ENCODE measurements at regions not wholly inside any gene's neighbourhood (a gene's known extent, or its start where the extent isn't known, plus 50 kb on each side); places are given as distances from the start of the nearest gene placed in this dataset.

GRCh38 chrX:68988865-68989264, 160.0 kb downstream of the EFNB1 start:
- no peak for DNase-seq (ENCODE audit: low read depth)
- H3K4me3 ChIP-seq (ENCODE audit: low read length), result no peak overlapping the region
- TF ChIP-seq CTCF (conservative IDR thresholded peaks at IDR 0.05; ENCODE audit: low read depth, low read length), result no peak

- no peak for DNase-seq (ENCODE audit: low read depth)
Measured at GRCh38 chrX:68985135-68985755, 156.4 kb downstream of the EFNB1 start.

GRCh38 chrX:68983004-68983857, 154.4 kb downstream of the EFNB1 start:
- TF ChIP-seq CTCF (conservative IDR thresholded peaks at IDR 0.05; ENCODE audit: low read depth, low read length), result no peak
- H3K4me3 ChIP-seq (ENCODE audit: low read length), result no peak overlapping the region

More at GRCh38 chrX:68985135-68985755, 156.4 kb downstream of the EFNB1 start:
- TF ChIP-seq CTCF (conservative IDR thresholded peaks at IDR 0.05; ENCODE audit: low read depth, low read length), result no peak
- H3K4me3 ChIP-seq (ENCODE audit: low read length), result no peak overlapping the region

GRCh38 chrX:68982476-68982875, 153.7 kb downstream of the EFNB1 start:
- DNase-seq (ENCODE audit: low read depth), result no peak
- TF ChIP-seq CTCF (conservative IDR thresholded peaks at IDR 0.05; ENCODE audit: low read depth, low read length), result no peak
- H3K4me3 ChIP-seq (ENCODE audit: low read length), result no peak overlapping the region

More at GRCh38 chrX:68983004-68983857, 154.4 kb downstream of the EFNB1 start:
- no peak for DNase-seq (ENCODE audit: low read depth)

- H3K4me3 ChIP-seq (ENCODE audit: low read length), result no peak overlapping the region
- no peak for TF ChIP-seq CTCF (conservative IDR thresholded peaks at IDR 0.05; ENCODE audit: low read depth, low read length)
- no peak for DNase-seq (ENCODE audit: low read depth)
Measured at GRCh38 chrX:68980906-68981616, 152.2 kb downstream of the EFNB1 start.

- no peak for TF ChIP-seq CTCF (conservative IDR thresholded peaks at IDR 0.05; ENCODE audit: low read depth, low read length)
- H3K4me3 ChIP-seq (ENCODE audit: low read length), result no peak overlapping the region
- no peak for DNase-seq (ENCODE audit: low read depth)
Measured at GRCh38 chrX:68978655-68979054, 149.8 kb downstream of the EFNB1 start.

Measured in retinal pigment epithelial cell (primary cell).